ENCODE measurements at regions not wholly inside any gene's neighbourhood (a gene's known extent, or its start where the extent isn't known, plus 50 kb on each side); places are given as distances from the start of the nearest gene placed in this dataset.
A peak's percentile ranks its signal among the peaks of the same experiment; 100 is the strongest.

DNA sequence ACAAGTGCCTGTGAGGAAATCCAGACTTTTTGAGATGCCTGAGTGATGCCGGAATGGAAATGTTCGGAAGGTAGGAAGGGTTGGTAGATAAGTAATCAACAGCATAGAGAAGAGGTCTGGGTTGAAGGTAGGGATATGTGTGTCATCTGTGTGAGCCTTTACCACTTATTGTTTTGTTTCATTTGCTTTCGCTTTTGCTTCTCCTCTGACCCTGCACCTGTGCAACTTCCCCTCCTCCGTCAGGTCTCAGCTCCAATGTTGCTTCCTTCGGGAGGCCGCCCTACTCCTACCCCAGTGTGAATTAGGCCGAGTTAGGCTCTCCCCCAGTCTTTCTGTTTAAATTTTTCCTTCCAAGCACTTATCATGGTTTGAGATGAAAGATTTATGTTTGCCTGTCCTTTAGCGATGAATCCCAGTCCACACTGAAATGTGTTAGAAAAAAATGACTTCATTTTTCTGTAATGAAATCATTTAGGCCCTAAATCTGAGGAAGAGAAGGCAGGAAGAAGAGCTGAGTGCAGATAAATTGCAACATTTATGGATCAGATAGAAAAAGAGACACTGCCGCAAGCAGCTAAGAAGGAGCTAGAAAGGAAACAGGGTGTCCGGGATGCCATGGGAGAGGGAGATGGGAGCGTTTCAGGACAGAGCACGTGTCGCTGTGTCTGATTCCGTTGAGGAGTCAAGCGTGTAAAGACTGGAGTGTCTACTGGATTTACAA, 139.6 kb upstream of the PELI1 start:
- peak; percentile 30 for DNase-seq

DNA sequence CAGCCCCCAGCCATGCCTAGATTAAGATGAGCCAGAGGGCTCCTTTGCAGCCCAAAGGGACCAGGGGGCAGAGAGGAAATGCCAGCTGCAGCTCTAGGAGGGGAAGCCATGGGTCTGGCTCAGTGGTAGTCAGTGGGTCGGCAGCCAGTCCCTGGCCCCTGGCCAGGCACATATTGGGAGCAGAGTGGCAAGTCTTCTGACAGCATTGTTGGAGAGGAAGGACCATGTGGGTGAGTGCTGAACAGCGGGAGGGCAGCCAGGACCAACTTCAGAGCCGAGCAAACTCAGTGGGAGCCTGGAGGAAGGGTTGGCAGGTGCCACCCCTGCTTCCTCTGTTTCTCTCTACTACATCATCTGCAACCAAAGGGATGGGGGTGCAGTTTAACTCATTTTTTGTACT, 140.5 kb upstream of the PELI1 start:
- no peak for DNase-seq

- no peak for DNase-seq
These were observed 143.1 kb upstream of the PELI1 start for GRCh38 chr2:64287202-64287740.

DNA sequence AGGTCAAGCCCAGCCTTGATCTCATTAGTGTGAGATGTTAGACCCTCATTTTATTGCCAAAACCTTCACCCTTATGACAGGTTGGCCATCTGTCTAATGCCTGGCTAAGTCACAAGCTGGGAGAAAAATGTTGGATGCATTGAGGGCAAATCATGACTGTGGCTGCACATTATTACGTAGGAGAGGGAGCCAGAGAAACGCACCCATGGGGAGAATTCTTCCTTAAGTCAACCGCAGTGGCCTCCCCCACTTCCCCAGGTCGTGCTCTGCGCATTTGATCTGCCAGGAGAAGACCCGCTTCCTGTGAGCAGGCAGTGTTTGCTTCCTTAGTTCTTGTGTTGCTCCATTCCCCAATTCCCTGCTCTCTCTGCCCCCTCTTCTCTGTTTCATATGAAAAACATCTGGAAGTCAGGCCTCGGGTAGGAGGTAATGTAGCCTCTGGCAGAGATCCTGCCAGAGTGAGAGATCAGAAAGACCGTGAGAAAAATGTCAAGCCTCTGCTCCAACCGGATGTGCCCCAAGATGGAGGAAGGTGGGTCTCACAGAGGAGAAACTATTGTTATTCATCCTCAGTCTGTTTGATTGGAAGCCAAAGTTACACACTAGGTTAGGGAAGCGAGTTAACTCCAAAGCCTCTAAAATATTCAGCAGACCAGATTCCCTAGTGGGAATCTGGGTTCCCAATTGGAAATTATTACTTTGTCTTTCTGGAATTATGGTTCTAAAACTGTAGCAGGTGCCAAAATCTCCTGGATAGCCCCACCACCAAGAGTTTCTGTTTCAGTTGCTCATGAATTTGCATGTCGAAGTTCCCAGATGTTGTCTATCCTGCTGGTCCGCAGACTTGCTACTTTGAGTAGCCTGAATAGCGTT, 144.3 kb upstream of the PELI1 start:
- peak; percentile 93 for DNase-seq

DNA sequence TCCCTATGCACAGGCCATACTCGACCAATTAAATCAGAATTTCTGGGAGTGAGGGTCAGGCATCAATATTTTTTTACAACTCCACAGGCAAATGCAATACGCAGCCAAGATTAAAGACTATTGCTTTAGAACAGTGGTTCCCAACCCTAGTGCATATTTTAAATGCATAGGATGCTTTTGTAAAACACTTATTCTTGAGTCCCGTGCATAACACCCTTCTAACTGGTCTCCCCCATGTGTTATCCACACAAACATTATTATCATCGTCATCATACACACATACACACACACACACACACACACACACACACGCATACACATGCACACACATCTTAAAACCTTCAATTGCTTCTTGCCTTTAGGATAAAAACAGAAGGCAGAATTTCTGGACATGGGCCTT, 145.0 kb upstream of the PELI1 start:
- DNase-seq: peak; percentile 74

DNA sequence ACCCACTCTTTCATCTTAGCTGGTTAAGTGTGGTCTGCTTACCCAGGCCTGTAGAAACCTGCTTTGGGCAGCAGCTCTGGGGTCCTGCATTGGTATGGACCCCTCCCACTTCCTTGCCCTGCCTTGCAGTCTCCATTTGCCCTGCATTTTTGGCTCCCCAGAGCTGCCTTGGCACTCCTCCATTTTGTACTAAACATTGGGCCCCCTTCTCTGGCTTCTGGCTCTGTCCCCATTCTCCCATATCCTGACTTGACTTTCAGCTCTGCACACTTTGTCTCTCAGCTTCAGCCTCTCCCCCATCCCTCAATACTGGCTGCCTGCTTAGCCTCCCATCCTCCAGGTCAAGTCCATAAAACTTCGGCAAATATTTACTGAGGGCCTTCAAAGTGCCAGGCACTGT, 145.5 kb upstream of the PELI1 start:
- no peak for DNase-seq

- peak; percentile 54 for DNase-seq
These were observed 147.0 kb upstream of the PELI1 start for GRCh38 chr2:64291181-64291580.

- no peak for DNase-seq
These were observed 151.3 kb upstream of the PELI1 start for GRCh38 chr2:64295326-64296139.

- no peak for DNase-seq
These were observed 151.9 kb upstream of the PELI1 start for GRCh38 chr2:64296140-64296480.

DNA sequence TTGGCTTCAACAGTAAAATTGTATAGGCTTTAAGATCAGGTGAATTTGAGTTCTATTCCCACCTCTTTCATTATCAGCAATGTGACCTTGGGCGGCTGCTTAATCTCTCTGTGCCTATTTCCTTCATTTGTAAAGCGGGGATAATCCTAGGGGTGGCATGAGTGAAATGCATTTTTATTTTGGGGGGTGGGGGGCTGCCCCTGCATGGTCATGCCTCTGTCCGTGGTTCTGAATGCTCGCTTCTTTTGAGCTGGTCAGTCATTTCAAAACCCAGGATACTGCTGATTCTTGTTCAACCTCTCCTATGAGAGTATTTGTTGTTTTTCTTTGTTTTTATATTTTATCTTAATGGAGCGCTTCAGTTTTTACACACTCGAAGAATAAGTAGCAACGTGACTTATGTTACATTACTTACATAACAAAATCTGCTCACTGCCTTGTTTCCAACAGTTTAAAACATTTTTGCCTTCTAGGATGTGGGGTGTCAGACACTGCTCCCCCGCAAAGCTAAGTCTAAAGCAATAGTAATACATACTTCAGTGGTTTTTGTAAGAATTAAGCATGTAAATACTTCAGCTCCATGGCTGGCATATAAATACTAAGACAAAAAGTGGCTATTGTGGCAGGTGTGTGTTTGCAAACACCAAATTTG, 152.6 kb upstream of the PELI1 start:
- DNase-seq: no peak

- DNase-seq: no peak
These were observed 153.9 kb upstream of the PELI1 start for GRCh38 chr2:64298161-64298560.

DNA sequence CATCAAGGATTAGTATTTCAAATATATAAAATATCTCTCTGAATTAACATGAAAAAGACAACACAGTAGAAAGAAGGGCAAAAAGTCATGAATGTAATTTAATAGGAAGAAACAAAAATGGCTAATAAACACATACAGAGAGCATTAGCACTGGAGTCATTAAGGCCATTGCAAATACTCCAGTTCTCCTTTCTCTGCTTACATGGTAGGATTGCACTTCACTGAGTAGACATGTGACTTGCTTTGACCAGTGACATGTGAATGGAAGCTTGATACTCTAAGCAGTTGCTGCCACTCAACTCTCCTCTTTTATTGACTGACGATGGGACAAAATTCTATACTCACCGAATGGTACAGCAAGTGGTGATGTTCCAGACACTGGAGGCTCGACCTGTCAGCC, 153.9 kb upstream of the LGALSL start:
- no peak for DNase-seq

DNA sequence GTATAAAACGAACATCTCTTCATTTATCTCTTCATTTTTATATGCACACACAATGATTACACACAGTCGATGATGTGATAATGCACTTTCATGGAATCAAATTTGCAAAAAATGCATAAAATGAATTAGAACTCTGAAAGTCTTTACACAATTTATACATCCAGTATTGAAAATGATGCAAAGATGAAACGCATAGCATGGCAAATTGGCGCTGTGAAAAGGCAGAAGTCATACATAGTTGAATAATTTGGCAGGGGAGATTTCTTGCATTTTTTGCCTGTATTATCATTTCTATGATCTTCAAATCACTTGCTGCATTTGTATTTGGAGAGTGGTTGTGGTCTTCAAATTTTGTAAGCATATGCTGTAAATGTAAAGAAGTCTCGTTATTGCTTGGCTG, 150.7 kb upstream of the LGALSL start:
- no peak for DNase-seq

DNA sequence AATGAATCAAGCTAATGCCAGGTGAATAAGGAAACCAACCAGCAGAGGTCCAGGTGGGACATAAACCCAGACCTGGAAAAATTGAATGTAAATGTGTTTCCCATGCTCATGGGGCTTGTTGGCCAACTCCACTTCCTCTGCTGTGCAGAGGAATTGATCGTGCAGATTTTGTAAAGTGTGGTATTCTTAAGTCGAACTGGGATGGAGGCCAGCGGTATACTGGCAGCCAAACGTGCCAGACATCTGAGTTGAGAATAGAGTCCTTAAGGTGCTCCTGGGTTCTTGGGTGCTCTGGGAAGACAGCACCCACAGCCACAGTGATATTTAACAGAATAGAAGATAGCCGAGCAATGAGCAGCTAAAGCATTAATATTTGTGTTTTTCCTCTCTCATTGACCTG, 146.5 kb upstream of the LGALSL start:
- DNase-seq: no peak

- no peak for DNase-seq
These were observed 142.6 kb upstream of the LGALSL start for GRCh38 chr2:64311191-64311910.

GRCh38 chr2:64311948-64312621, 141.9 kb upstream of the LGALSL start:
- peak; percentile 84 for DNase-seq

GRCh38 chr2:64312622-64313397, 141.2 kb upstream of the LGALSL start:
- DNase-seq: peak; percentile 25

- peak; percentile 4 for DNase-seq
These were observed 140.6 kb upstream of the LGALSL start for GRCh38 chr2:64313398-64313723.

DNA sequence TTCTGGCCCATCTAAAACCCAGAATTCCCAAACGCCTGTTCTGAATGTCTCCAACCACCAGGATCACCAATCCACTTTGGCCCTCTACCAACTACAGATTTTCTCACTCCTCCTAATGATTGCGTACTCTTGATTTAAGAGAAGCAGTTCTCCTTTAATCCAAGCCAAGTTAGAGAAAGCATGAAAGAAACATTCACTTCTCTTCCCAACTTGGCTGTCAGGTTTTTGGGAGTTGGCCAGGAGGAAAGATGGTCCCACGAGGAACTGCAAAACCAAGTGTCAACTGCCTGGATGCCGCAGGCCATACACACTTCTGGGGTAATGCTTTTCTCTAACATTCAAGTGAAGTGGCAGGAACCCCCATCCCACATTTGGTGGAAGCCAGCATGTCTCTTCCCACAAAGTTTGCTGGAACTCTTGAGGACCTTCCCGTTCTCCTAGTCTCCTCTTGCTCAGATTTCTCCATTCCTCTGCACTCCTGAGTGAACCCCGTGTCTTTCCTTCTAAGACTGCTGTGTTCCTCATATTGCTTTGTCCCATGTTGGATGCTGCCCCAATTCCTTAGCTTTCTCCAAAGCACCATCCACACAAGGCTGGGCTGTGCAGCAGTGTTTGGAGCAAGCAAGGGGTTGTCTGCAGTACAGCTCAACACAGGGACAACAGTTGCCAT, 138.5 kb upstream of the LGALSL start:
- DNase-seq: no peak
